ENCODE measurements at regions not wholly inside any gene's neighbourhood (a gene's known extent, or its start where the extent isn't known, plus 50 kb on each side); places are given as distances from the start of the nearest gene placed in this dataset.
A peak's percentile ranks its signal among the peaks of the same experiment; 100 is the strongest.

GRCh38 chr6:88539295-88539764, 373.2 kb upstream of the CNR1 start:
- no peak overlapping the region for H3K27ac Mint-ChIP-seq
- peak; percentile 43 for ATAC-seq

GRCh38 chr6:88538840-88539239, 372.7 kb upstream of the CNR1 start:
- H3K27ac ChIP-seq (ENCODE audit: low read depth) = no peak overlapping the region
- H3K36me3 ChIP-seq (ENCODE audit: insufficient read depth) = no peaks in the 10 kb centered on the region
- H3K27me3 ChIP-seq (ENCODE audit: insufficient read depth) = no peaks in the 10 kb centered on the region
- no peak for DNase-seq (ENCODE audit: low spot score)
- no peak for ATAC-seq
- peaks cover 12% of the 10 kb centered on the region for H3K27me3 Mint-ChIP-seq (ENCODE audit: insufficient read depth, low read depth, poor library complexity)
- H3K4me3 ChIP-seq = no peak overlapping the region
- H3F3A ChIP-seq (replicated peaks; ENCODE audit: low read depth) = no peaks in the 10 kb centered on the region
- peaks cover 21% of the 10 kb centered on the region for H3K4me1 Mint-ChIP-seq
- no peak overlapping the region for H3K4me3 Mint-ChIP-seq
- no peaks in the 10 kb centered on the region for H3K79me2 ChIP-seq (replicated peaks; ENCODE audit: insufficient read depth)
- H3K27ac Mint-ChIP-seq = no peak overlapping the region
- H3K9me3 Mint-ChIP-seq = peaks cover 6% of the 10 kb centered on the region; the same call in 1 of the 3 replicates
- H3K4me1 ChIP-seq (ENCODE audit: insufficient read depth) = peaks cover 7% of the 10 kb centered on the region
- H3K9me2 ChIP-seq (ENCODE audit: insufficient read depth) = peaks cover 9% of the 10 kb centered on the region; the same call in 1 of the 2 replicates
- no peak overlapping the region for H2AFZ ChIP-seq
- H4K20me1 ChIP-seq (replicated peaks; ENCODE audit: insufficient read depth) = no peaks in the 10 kb centered on the region
- H3K36me3 Mint-ChIP-seq (ENCODE audit: low read depth) = no peaks in the 10 kb centered on the region; the same call in 2 of the 3 replicates
- H3K4me2 ChIP-seq = no peak overlapping the region
- TF ChIP-seq NANOG (IDR thresholded peaks at IDR 0.05; ENCODE audit: borderline replicate concordance) (no peak), EZH2phosphoT487 (IDR thresholded peaks at IDR 0.05; ENCODE audit: unreplicated experiment) (no peak), JUNB (IDR thresholded peaks at IDR 0.05; ENCODE audit: unreplicated experiment) (no peak), POLR2AphosphoS5 (IDR thresholded peaks at IDR 0.05; ENCODE audit: low read depth) (no peak), EZH2 (IDR thresholded peaks at IDR 0.05; ENCODE audit: low read depth, unreplicated experiment) (no peak), ETS1 (IDR thresholded peaks at IDR 0.05) (no peak)

More at GRCh38 chr6:88539295-88539764, 373.2 kb upstream of the CNR1 start:
- peak; percentile 22 for DNase-seq (ENCODE audit: low spot score)
- H3K4me3 ChIP-seq = no peak overlapping the region
- Mint-ChIP-seq H3K9me3 (peaks cover 4% of the 10 kb centered on the region; the same call in 1 of the 3 replicates), H3K4me3 (no peak overlapping the region), H3K27me3 (ENCODE audit: insufficient read depth, low read depth, poor library complexity) (peaks cover 12% of the 10 kb centered on the region), H3K4me1 (peaks cover 21% of the 10 kb centered on the region), H3K36me3 (ENCODE audit: low read depth) (no peaks in the 10 kb centered on the region; the same call in 2 of the 3 replicates)
- H3K27ac ChIP-seq (ENCODE audit: low read depth) = no peak overlapping the region
- H3K4me1 ChIP-seq (ENCODE audit: insufficient read depth) = peaks cover 7% of the 10 kb centered on the region
- H3K36me3 ChIP-seq (ENCODE audit: insufficient read depth) = no peaks in the 10 kb centered on the region
- peaks cover 9% of the 10 kb centered on the region; the same call in 1 of the 2 replicates for H3K9me2 ChIP-seq (ENCODE audit: insufficient read depth)
- no peaks in the 10 kb centered on the region for H3F3A ChIP-seq (replicated peaks; ENCODE audit: low read depth)
- H3K79me2 ChIP-seq (replicated peaks; ENCODE audit: insufficient read depth) = no peaks in the 10 kb centered on the region
- H2AFZ ChIP-seq = no peak overlapping the region
- TF ChIP-seq REST (IDR thresholded peaks at IDR 0.05; ENCODE audit: unreplicated experiment) = peak; percentile 61
- TF ChIP-seq ETS1 (IDR thresholded peaks at IDR 0.05) = no peak
- H3K27me3 ChIP-seq (ENCODE audit: insufficient read depth) = no peaks in the 10 kb centered on the region
- no peaks in the 10 kb centered on the region for H4K20me1 ChIP-seq (replicated peaks; ENCODE audit: insufficient read depth)
- 0 out of 2 replicates have a peak overlapping the region, but pooled peaks have one; percentile 41 for H3K4me2 ChIP-seq
